Mesendoderm (in vitro differentiated cells): ENCODE measurements at regions not wholly inside any gene's neighbourhood (a gene's known extent, or its start where the extent isn't known, plus 50 kb on each side); places are given as distances from the start of the nearest gene placed in this dataset.
A peak's percentile ranks its signal among the peaks of the same experiment; 100 is the strongest.

Source experiments
- DNase-seq: peaks from one replicate; pipeline ENCODE4 v3.0.0; 2013
- H2AK5ac ChIP-seq: 2 replicates; pipeline ENCODE4 v1.6.1; 2013; ENCODE audit warnings: low read length, inconsistent platforms
- H2BK120ac ChIP-seq: 2 replicates; pipeline ENCODE4 v1.6.1; 2013; ENCODE audit warnings: low read depth, mild to moderate bottlenecking, low read length, moderate library complexity, mixed read lengths
- H2BK15ac ChIP-seq: replicated peaks from 2 replicates; pipeline ENCODE4 v1.6.1; 2013; ENCODE audit warnings: low read depth, mild to moderate bottlenecking, moderate library complexity
- H2BK5ac ChIP-seq: 2 replicates; pipeline ENCODE4 v1.6.1; 2013; ENCODE audit warnings: low read length, inconsistent platforms
- H3K18ac ChIP-seq: 2 replicates; pipeline ENCODE4 v1.6.1; 2013; ENCODE audit warnings: mild to moderate bottlenecking, low read length, mixed read lengths
- H3K23ac ChIP-seq: one replicate; pipeline ENCODE4 v1.6.1; 2013; ENCODE audit warnings: low read length
- H3K27ac ChIP-seq: 2 replicates; pipeline ENCODE4 v1.5.1; 2013; ENCODE audit warnings: low read depth, mild to moderate bottlenecking, inconsistent platforms, low read length, moderate library complexity
- H3K27me3 ChIP-seq: 2 replicates; pipeline ENCODE4 v1.6.1; 2013; ENCODE audit warnings: low read length, control low read depth, mild to moderate bottlenecking, inconsistent platforms; ENCODE audit not compliant: insufficient read depth, poor library complexity
- H3K36me3 ChIP-seq: 2 replicates; pipeline ENCODE4 v1.6.1; 2013; ENCODE audit warnings: low read length, inconsistent platforms; ENCODE audit not compliant: control insufficient read depth, insufficient read depth
- H3K4ac ChIP-seq: one replicate; pipeline ENCODE4 v1.6.1; 2013; ENCODE audit warnings: low read depth, mild to moderate bottlenecking, low read length, moderate library complexity
- H3K4me1 ChIP-seq: 2 replicates; pipeline ENCODE4 v1.6.1; 2013; ENCODE audit warnings: low read depth, low read length, inconsistent platforms; ENCODE audit not compliant: control insufficient read depth
- H3K4me2 ChIP-seq: 2 replicates; pipeline ENCODE4 v1.6.1; 2013; ENCODE audit warnings: low read length
- H3K4me3 ChIP-seq: 2 replicates; pipeline ENCODE4 v1.5.1; 2013; ENCODE audit warnings: mild to moderate bottlenecking, low read length
- H3K56ac ChIP-seq: one replicate; pipeline ENCODE4 v1.6.1; 2013; ENCODE audit warnings: low read length
- H3K79me1 ChIP-seq: 2 replicates; pipeline ENCODE4 v1.6.1; 2013; ENCODE audit warnings: low read length, inconsistent platforms
- H3K79me2 ChIP-seq: 2 replicates; pipeline ENCODE4 v1.6.1; 2013; ENCODE audit warnings: mild to moderate bottlenecking, low read length; ENCODE audit not compliant: control insufficient read depth, insufficient read depth
- H3K9ac ChIP-seq: 2 replicates; pipeline ENCODE4 v1.6.1; 2013; ENCODE audit warnings: low read length, inconsistent platforms
- H4K5ac ChIP-seq: one replicate; pipeline ENCODE4 v1.6.1; 2013; ENCODE audit warnings: low read length
- H4K8ac ChIP-seq: one replicate; pipeline ENCODE4 v1.6.1; 2013; ENCODE audit warnings: low read depth, mild to moderate bottlenecking, control low read depth, low read length, moderate library complexity
- WGBS: extraction: QIAGEN DNeasy Blood & Tissue Kit; methylation state at CpG from one replicate; pipeline ENCODE4 v1.1.7; 2013; ENCODE audit warnings: low lambda C conversion rate, missing lambda C conversion rate; ENCODE audit not compliant: insufficient coverage; ENCODE audit errors: extremely low coverage; 5-methylcytosine and 5-hydroxymethylcytosine counted together

DNA sequence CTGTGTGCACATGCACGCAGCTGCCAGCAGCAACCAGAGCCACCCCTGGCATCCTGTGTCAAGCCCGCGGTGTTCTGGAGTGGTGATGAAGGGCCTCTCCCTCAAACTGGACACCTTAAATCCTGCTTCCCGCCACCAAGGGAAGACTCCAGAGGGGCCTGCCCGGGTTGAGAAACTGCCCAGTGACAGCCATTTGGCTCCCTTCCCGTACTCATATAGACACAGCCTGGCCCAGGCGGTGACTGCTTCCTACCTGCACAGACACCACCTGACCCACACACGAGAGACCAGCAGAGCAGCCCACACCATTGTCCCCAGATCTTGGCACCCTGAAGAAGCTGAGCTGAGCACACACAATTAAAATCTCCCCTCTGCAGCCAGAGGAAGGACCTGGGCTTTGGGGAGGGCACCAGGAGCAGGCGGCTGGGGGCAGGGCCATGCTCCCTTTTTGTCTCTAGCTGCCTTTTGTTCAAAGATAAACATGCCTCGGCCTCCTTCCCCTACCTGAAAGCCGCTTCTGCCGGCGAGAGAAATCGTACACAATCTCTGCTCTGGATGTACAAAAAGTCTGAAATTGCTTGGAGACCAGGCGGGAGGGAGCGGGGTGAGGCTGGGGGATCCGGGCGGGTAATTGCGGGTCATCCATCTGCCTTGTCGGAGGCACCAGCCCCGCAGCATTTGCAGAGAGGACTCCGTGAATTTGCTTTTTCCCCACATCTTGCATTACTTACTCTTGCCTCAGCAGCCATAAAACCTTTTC is 78.4 kb downstream of the TSPAN17 start:
- Histone ChIP-seq H2BK5ac (peak overlapping the region; percentile 18), H3K27ac (no peak overlapping the region), H3K4ac (no peak overlapping the region), H3K4me3 (no peak overlapping the region), H2AK5ac (no peak overlapping the region), H3K4me2 (no peak overlapping the region), H3K79me2 (no peaks in the 10 kb centered on the region), H4K5ac (no peak overlapping the region), H2BK120ac (no peak overlapping the region), H3K36me3 (no peaks in the 10 kb centered on the region), H3K79me1 (no peaks in the 10 kb centered on the region), H2BK15ac (no peak overlapping the region), H3K4me1 (peaks cover 15% of the 10 kb centered on the region), H3K9ac (peak overlapping the region; percentile 8), H3K56ac (peak overlapping the region; percentile 81), H4K8ac (no peak overlapping the region), H3K18ac (no peak overlapping the region), H3K27me3 (no peaks in the 10 kb centered on the region), H3K23ac (peak overlapping the region; percentile 8)
- DNase-seq: no peak
- no CpG with 5 or more reads among the region's 22 CpGs for WGBS

DNA sequence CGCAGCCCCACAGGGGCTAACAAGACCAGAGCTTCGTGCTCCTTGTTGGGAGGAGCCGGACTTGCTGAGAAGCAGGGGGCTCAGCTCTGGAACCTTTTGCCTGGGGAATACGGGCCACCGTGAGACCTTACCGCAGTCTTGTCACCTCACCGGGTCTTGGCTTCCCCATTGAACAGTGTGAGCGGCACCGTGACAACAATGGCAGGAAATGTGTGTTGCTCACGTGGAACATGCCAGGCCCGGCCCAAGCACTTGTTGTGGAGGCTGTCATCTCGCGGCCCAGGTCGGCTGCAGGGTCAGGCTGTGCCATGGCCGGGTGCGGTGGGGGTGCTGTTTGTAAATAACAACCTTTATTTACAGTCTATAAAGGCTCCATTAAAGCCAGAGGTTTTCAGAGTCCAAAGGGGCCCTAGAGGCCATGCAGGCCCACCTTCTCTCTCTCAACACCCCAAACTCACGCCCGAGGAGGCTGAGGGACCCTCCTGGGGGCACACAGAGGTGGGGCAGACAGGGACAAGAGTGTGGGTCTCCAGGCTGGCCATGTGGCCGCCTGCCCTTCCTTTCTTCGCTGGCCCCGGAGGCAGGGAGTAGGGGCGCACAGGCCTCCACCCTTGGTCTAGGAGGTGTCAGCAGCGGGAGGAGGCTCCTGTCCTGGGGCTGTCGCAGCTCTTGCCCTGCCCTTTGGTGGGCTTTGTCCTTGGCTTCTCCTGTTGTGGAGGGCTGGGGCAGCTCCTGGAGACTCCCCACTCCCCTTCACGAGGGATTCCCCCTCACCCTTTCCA is 79.7 kb downstream of the TSPAN17 start:
- DNase-seq: no peak
- H3K27me3 ChIP-seq: no peaks in the 10 kb centered on the region
- no CpG with 5 or more reads among the region's 25 CpGs for WGBS

DNA sequence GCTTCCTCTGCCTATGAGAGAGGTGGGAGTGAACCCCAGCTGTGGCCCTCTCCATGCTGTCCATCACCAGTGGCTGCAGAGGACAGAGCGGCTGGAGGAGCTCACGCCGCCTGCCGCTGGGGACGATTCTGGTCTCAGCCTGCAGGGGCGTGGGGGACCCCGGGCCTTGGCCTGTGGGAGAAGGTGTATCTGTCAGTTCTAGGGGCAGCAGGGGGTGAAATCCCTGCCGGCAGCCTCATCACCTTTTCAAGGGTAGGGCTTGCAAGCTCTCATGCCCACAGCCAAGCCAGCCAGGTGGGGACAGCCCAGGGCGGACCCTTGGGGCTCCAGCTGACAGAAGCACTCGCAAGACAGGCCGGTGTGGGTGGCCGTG is 80.2 kb downstream of the TSPAN17 start:
- no peak overlapping the region for H2BK5ac ChIP-seq
- H2AK5ac ChIP-seq: no peak overlapping the region
- no peak overlapping the region for H3K4me3 ChIP-seq
- H3K56ac ChIP-seq: no peak overlapping the region
- H3K27me3 ChIP-seq: no peaks in the 10 kb centered on the region
- no peak overlapping the region for H4K5ac ChIP-seq
- WGBS: no CpG with 5 or more reads among the region's 12 CpGs
- H3K36me3 ChIP-seq: no peaks in the 10 kb centered on the region
- H3K18ac ChIP-seq: no peak overlapping the region
- no peak for DNase-seq
- peaks cover 15% of the 10 kb centered on the region for H3K4me1 ChIP-seq
- H3K4ac ChIP-seq: no peak overlapping the region
- H3K23ac ChIP-seq: no peak overlapping the region
- H3K79me2 ChIP-seq: no peaks in the 10 kb centered on the region
- H4K8ac ChIP-seq: no peak overlapping the region
- H3K9ac ChIP-seq: no peak overlapping the region
- no peak overlapping the region for H3K4me2 ChIP-seq
- H3K79me1 ChIP-seq: no peaks in the 10 kb centered on the region
- H2BK120ac ChIP-seq: no peak overlapping the region
- H2BK15ac ChIP-seq: no peak overlapping the region
- H3K27ac ChIP-seq: no peak overlapping the region

More for the DNA sequence above, 79.7 kb downstream of the TSPAN17 start:
- Histone ChIP-seq H3K56ac (no peak overlapping the region), H3K4me1 (peaks cover 15% of the 10 kb centered on the region), H4K5ac (no peak overlapping the region), H3K9ac (no peak overlapping the region), H3K4me3 (no peak overlapping the region), H3K36me3 (no peaks in the 10 kb centered on the region), H3K23ac (no peak overlapping the region), H3K18ac (no peak overlapping the region), H3K4me2 (no peak overlapping the region), H3K79me2 (no peaks in the 10 kb centered on the region), H3K4ac (no peak overlapping the region), H3K27ac (no peak overlapping the region), H4K8ac (no peak overlapping the region), H2BK15ac (no peak overlapping the region), H3K79me1 (no peaks in the 10 kb centered on the region), H2BK5ac (no peak overlapping the region), H2BK120ac (no peak overlapping the region), H2AK5ac (no peak overlapping the region)

- Histone ChIP-seq H3K4ac (no peak overlapping the region), H3K56ac (no peak overlapping the region), H3K4me3 (no peak overlapping the region), H4K5ac (no peak overlapping the region), H3K4me1 (peaks cover 11% of the 10 kb centered on the region), H3K18ac (no peak overlapping the region), H2BK15ac (no peak overlapping the region), H2BK120ac (no peak overlapping the region), H3K36me3 (no peaks in the 10 kb centered on the region), H2BK5ac (no peak overlapping the region), H3K4me2 (no peak overlapping the region), H3K9ac (no peak overlapping the region), H3K27me3 (no peaks in the 10 kb centered on the region), H3K79me1 (no peaks in the 10 kb centered on the region), H3K27ac (no peak overlapping the region), H2AK5ac (no peak overlapping the region), H4K8ac (no peak overlapping the region), H3K79me2 (no peaks in the 10 kb centered on the region), H3K23ac (no peak overlapping the region)
- no CpG with 5 or more reads among the region's 15 CpGs for WGBS
- no peak for DNase-seq
Observed at GRCh38 chr5:176727983-176728675, 80.8 kb downstream of the TSPAN17 start.

GRCh38 chr5:176728831-176729251 is 81.5 kb upstream of the UNC5A start:
- no peak overlapping the region for H2BK120ac ChIP-seq
- H3K4me1 ChIP-seq: peaks cover 7% of the 10 kb centered on the region
- no peaks in the 10 kb centered on the region for H3K79me2 ChIP-seq
- H3K23ac ChIP-seq: no peak overlapping the region
- no peaks in the 10 kb centered on the region for H3K27me3 ChIP-seq
- H2BK5ac ChIP-seq: no peak overlapping the region
- H3K27ac ChIP-seq: no peak overlapping the region
- H3K79me1 ChIP-seq: no peaks in the 10 kb centered on the region
- DNase-seq: no peak
- H3K56ac ChIP-seq: no peak overlapping the region
- no peak overlapping the region for H3K18ac ChIP-seq
- no peak overlapping the region for H3K9ac ChIP-seq
- H3K4me2 ChIP-seq: no peak overlapping the region
- H4K8ac ChIP-seq: no peak overlapping the region
- no peaks in the 10 kb centered on the region for H3K36me3 ChIP-seq
- H3K4me3 ChIP-seq: no peak overlapping the region
- no peak overlapping the region for H2AK5ac ChIP-seq
- no peak overlapping the region for H2BK15ac ChIP-seq
- no peak overlapping the region for H3K4ac ChIP-seq
- H4K5ac ChIP-seq: no peak overlapping the region
- no CpG with 5 or more reads among the region's 11 CpGs for WGBS
